ENCODE measurements at regions not wholly inside any gene's neighbourhood (a gene's known extent, or its start where the extent isn't known, plus 50 kb on each side); places are given as distances from the start of the nearest gene placed in this dataset.

DNA sequence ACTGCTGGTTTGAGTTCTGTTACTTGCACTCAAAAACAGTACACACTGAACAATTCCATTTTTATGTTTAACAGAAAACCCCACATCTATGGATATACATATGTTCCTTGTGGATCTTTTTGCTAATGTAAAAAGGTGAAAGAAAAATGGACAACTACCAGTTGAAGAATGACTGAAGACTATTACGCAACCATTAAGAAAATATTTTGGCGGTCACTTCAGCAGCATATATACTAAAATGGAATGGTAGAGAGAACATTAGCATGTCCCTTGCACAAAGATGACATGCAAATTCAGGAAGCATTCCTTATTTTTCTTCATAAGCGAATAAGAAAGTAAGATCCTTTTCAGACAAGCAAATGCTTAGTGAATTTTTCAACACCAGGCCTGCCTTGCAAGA, 84.6 kb upstream of the FMR1 start:
- Mint-ChIP-seq H3K27me3 (ENCODE audit: unreplicated experiment) (no peaks in the 10 kb centered on the region), H3K4me1 (ENCODE audit: low read depth, unreplicated experiment) (no peaks in the 10 kb centered on the region), H3K9me3 (ENCODE audit: low read depth, unreplicated experiment) (peaks cover 13% of the 10 kb centered on the region), H3K36me3 (ENCODE audit: insufficient read depth, unreplicated experiment) (no peaks in the 10 kb centered on the region), H3K27ac (ENCODE audit: unreplicated experiment) (no peak overlapping the region), H3K4me3 (ENCODE audit: low read depth, unreplicated experiment) (no peak overlapping the region)
- BruUV-seq (replicated peaks), result no TSS peak
- intact Hi-C loops (cut with micrococcal nuclease; ENCODE audit: unreplicated experiment), result no loop called here
- TF ChIP-seq, protein P1, sequence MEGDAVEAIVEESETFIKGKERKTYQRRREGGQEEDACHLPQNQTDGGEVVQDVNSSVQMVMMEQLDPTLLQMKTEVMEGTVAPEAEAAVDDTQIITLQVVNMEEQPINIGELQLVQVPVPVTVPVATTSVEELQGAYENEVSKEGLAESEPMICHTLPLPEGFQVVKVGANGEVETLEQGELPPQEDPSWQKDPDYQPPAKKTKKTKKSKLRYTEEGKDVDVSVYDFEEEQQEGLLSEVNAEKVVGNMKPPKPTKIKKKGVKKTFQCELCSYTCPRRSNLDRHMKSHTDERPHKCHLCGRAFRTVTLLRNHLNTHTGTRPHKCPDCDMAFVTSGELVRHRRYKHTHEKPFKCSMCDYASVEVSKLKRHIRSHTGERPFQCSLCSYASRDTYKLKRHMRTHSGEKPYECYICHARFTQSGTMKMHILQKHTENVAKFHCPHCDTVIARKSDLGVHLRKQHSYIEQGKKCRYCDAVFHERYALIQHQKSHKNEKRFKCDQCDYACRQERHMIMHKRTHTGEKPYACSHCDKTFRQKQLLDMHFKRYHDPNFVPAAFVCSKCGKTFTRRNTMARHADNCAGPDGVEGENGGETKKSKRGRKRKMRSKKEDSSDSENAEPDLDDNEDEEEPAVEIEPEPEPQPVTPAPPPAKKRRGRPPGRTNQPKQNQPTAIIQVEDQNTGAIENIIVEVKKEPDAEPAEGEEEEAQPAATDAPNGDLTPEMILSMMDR (IDR thresholded peaks at IDR 0.05; ENCODE audit: unreplicated experiment), result no peak
- CTCF ChIA-PET, result no interaction called here
- no peak for DNase-seq

DNA sequence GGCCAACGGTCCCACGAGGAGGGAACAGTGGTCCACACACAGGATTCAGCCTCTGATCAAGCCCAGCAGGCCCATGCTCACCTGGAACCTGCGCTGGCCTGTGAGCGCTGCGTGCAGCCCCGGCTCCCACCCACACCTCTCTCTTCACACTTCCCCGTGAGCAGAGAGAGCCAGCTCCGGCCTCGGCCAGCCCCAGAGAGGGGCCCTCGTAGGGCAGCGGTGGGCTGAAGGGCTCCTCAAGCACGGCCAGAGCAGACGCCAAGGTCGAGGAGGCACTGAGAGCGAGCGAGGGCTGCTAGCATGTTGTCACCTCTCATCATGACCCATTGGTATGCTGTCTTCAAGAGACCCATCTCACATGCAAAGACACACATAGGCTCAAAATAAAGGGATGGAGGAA, 83.0 kb upstream of the FMR1 start:
- CTCF ChIA-PET, result no interaction called here
- Mint-ChIP-seq H3K4me3 (ENCODE audit: low read depth, unreplicated experiment) (no peak overlapping the region), H3K27me3 (ENCODE audit: unreplicated experiment) (no peaks in the 10 kb centered on the region), H3K9me3 (ENCODE audit: low read depth, unreplicated experiment) (peaks cover 8% of the 10 kb centered on the region), H3K27ac (ENCODE audit: unreplicated experiment) (no peak overlapping the region), H3K36me3 (ENCODE audit: insufficient read depth, unreplicated experiment) (no peaks in the 10 kb centered on the region), H3K4me1 (ENCODE audit: low read depth, unreplicated experiment) (no peaks in the 10 kb centered on the region)
- BruUV-seq (replicated peaks), result no TSS peak
- TF ChIP-seq, protein P1 (IDR thresholded peaks at IDR 0.05; ENCODE audit: unreplicated experiment), result no peak
- intact Hi-C loops (cut with micrococcal nuclease; ENCODE audit: unreplicated experiment), result no loop called here
- no peak for DNase-seq

DNA sequence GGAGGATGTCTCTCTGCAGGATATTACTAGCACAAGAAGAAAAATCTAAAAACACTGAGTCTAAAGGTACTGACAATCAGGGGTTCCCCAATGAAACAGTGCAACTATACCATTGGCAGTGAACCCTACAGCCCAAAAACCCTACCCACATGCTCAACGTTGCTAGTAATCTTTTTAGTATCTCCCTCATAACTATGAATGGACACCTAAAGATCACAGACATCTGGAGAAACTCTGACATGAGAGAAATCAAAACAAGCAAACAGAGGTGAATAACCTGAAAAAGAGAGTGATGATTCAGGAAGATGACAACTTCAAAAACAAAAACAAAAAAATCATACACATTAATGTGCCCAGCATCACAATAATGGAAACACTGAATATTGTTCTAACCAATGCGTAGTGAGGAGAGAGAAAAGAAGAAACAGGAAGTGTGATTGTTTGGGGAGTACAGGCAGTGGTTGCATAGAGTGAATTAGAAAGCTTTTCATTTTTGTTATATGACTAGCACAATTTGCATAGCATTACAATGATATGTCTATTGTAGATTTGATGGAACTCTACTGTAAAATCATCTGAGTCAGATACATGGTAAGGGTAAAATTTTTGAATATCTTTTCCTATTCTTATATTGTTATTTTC, 78.9 kb upstream of the FMR1 start:
- intact Hi-C loops (cut with micrococcal nuclease; ENCODE audit: unreplicated experiment), result no loop called here
- no peak overlapping the region for H3K27ac Mint-ChIP-seq (ENCODE audit: unreplicated experiment)
- H3K9me3 Mint-ChIP-seq (ENCODE audit: low read depth, unreplicated experiment), result peaks cover 6% of the 10 kb centered on the region
- no TSS peak for BruUV-seq (replicated peaks)
- CTCF ChIA-PET, result no interaction called here
- H3K27me3 Mint-ChIP-seq (ENCODE audit: unreplicated experiment), result no peaks in the 10 kb centered on the region
- no peaks in the 10 kb centered on the region for H3K36me3 Mint-ChIP-seq (ENCODE audit: insufficient read depth, unreplicated experiment)
- no peaks in the 10 kb centered on the region for H3K4me1 Mint-ChIP-seq (ENCODE audit: low read depth, unreplicated experiment)
- TF ChIP-seq, protein P1 (IDR thresholded peaks at IDR 0.05; ENCODE audit: unreplicated experiment), result no peak
- DNase-seq, result no peak
- no peak overlapping the region for H3K4me3 Mint-ChIP-seq (ENCODE audit: low read depth, unreplicated experiment)

DNA sequence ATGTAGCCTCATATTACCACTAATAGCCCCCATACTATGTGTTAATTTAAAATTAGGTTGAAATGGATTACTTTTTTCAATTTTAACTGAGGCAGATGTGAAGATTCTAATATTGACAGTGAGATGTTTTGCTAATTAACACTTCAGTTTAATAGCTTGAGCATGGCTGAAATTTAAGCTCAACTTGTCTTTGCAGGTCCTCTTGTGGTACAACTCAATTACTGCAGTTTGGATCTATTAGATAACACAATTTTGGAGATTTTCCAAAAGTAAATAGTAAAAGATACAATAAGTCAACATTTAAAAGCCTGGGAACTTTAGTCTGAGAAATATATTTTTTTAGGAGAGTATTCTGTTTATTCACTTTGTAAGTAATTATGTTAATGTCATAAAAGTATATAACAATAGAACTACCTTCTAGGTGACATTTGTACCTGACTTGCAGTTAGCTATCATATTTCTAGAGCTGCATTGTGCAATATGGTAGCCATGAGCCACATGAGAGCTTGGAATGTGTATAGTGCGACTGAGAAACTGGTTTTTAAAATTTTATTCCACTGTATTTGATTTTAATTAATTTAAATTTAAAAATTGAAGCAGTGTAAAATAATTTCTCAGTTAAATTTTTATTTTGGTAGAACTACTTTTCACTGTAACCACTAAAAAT, 73.1 kb upstream of the FMR1 start:
- no peaks in the 10 kb centered on the region for H3K36me3 Mint-ChIP-seq (ENCODE audit: insufficient read depth, unreplicated experiment)
- CTCF ChIA-PET, result no interaction called here
- no peak overlapping the region for H3K27ac Mint-ChIP-seq (ENCODE audit: unreplicated experiment)
- BruUV-seq (replicated peaks), result no TSS peak
- H3K9me3 Mint-ChIP-seq (ENCODE audit: low read depth, unreplicated experiment), result no peaks in the 10 kb centered on the region
- no peaks in the 10 kb centered on the region for H3K27me3 Mint-ChIP-seq (ENCODE audit: unreplicated experiment)
- no peak for DNase-seq
- no peaks in the 10 kb centered on the region for H3K4me1 Mint-ChIP-seq (ENCODE audit: low read depth, unreplicated experiment)
- intact Hi-C loops (cut with micrococcal nuclease; ENCODE audit: unreplicated experiment), result no loop called here
- TF ChIP-seq, protein P1 (IDR thresholded peaks at IDR 0.05; ENCODE audit: unreplicated experiment), result peak; percentile 20
- H3K4me3 Mint-ChIP-seq (ENCODE audit: low read depth, unreplicated experiment), result no peak overlapping the region
